ENCODE measurements at regions not wholly inside any gene's neighbourhood (a gene's known extent, or its start where the extent isn't known, plus 50 kb on each side); places are given as distances from the start of the nearest gene placed in this dataset.

DNA sequence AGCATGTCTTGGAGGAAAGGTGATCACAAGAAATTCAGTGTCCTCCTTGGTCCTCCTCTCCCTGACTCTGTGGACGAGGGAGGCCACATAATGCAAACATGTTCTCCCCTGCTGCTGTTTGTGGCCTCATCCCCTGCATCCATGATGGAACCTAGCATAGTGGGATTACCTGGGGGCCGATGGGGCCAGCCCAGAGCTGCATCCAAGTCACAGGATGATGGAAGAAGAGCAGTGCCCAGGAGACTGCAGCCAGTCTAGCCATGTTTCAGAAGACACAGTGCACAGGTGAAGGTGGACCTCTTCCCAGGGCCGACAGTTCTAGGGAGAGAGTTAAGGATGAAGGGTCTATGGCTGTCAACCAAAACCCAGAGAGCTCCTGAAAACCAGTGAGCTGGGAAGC is 213.6 kb upstream of the B3GAT1 start:
- no peak overlapping the region for H2AFZ ChIP-seq (ENCODE audit: low read length)
- TF ChIP-seq EZH2 (IDR thresholded peaks at IDR 0.05; ENCODE audit: borderline replicate concordance, low read length), result no peak
- TF ChIP-seq, protein P1, sequence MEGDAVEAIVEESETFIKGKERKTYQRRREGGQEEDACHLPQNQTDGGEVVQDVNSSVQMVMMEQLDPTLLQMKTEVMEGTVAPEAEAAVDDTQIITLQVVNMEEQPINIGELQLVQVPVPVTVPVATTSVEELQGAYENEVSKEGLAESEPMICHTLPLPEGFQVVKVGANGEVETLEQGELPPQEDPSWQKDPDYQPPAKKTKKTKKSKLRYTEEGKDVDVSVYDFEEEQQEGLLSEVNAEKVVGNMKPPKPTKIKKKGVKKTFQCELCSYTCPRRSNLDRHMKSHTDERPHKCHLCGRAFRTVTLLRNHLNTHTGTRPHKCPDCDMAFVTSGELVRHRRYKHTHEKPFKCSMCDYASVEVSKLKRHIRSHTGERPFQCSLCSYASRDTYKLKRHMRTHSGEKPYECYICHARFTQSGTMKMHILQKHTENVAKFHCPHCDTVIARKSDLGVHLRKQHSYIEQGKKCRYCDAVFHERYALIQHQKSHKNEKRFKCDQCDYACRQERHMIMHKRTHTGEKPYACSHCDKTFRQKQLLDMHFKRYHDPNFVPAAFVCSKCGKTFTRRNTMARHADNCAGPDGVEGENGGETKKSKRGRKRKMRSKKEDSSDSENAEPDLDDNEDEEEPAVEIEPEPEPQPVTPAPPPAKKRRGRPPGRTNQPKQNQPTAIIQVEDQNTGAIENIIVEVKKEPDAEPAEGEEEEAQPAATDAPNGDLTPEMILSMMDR (IDR thresholded peaks at IDR 0.05; ENCODE audit: low read length), result no peak
- H3K4me2 ChIP-seq (ENCODE audit: low read length), result no peak overlapping the region
- H3K4me1 ChIP-seq (ENCODE audit: insufficient read depth, low read length, severe bottlenecking), result no peaks in the 10 kb centered on the region
- no peaks in the 10 kb centered on the region for H3K9me2 ChIP-seq (ENCODE audit: low read depth, low read length)
- no peak overlapping the region for H3K9ac ChIP-seq (ENCODE audit: low read length)
- H4K20me1 ChIP-seq (ENCODE audit: insufficient read depth, low read length), result no peaks in the 10 kb centered on the region
- H3K27me3 ChIP-seq (ENCODE audit: insufficient read depth, low read length), result no peaks in the 10 kb centered on the region
- no peak overlapping the region for H3K27ac ChIP-seq (ENCODE audit: low read depth, low read length, poor library complexity, severe bottlenecking)
- no peaks in the 10 kb centered on the region for H3K9me3 ChIP-seq (ENCODE audit: low read length)
- H3K36me3 ChIP-seq (ENCODE audit: insufficient read depth, low read length), result no peaks in the 10 kb centered on the region
- no peaks in the 10 kb centered on the region for H3K79me2 ChIP-seq (ENCODE audit: insufficient read depth, low read length)
- H3K4me3 ChIP-seq (ENCODE audit: low read depth, low read length, poor library complexity, severe bottlenecking), result no peak overlapping the region
- no peaks in the 10 kb centered on the region for H3F3A ChIP-seq (ENCODE audit: insufficient read depth, low read length)

DNA sequence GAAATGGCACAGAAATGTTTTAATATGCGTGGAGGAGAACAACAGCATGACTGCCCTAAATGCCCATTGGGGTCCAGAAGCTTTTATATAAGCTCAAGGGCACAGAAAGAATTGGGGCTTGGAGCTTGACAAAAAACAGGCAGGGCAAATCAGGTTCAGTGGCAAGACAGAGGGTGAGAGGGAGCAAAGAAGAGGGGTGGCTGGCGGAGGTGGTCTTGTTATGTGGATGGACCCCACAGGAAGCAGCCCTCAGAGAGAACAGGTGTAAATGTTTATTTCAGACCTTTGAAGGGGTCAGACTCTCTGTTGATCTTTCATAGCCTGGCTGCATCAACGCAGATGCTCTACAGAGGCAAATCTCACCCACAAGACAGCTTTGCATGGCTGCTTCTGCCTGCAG is 213.1 kb upstream of the B3GAT1 start:
- H3K4me2 ChIP-seq (ENCODE audit: low read length), result no peak overlapping the region
- H4K20me1 ChIP-seq (ENCODE audit: insufficient read depth, low read length), result no peaks in the 10 kb centered on the region
- no peak overlapping the region for H3K9ac ChIP-seq (ENCODE audit: low read length)
- no peaks in the 10 kb centered on the region for H3K9me2 ChIP-seq (ENCODE audit: low read depth, low read length)
- H3K4me3 ChIP-seq (ENCODE audit: low read depth, low read length, poor library complexity, severe bottlenecking), result no peak overlapping the region
- TF ChIP-seq, protein P1 (IDR thresholded peaks at IDR 0.05; ENCODE audit: low read length), result no peak
- no peak for TF ChIP-seq EZH2 (IDR thresholded peaks at IDR 0.05; ENCODE audit: borderline replicate concordance, low read length)
- no peaks in the 10 kb centered on the region for H3K79me2 ChIP-seq (ENCODE audit: insufficient read depth, low read length)
- H3K4me1 ChIP-seq (ENCODE audit: insufficient read depth, low read length, severe bottlenecking), result no peaks in the 10 kb centered on the region
- no peaks in the 10 kb centered on the region for H3K9me3 ChIP-seq (ENCODE audit: low read length)
- H3K27me3 ChIP-seq (ENCODE audit: insufficient read depth, low read length), result no peaks in the 10 kb centered on the region
- H3K27ac ChIP-seq (ENCODE audit: low read depth, low read length, poor library complexity, severe bottlenecking), result no peak overlapping the region
- no peaks in the 10 kb centered on the region for H3F3A ChIP-seq (ENCODE audit: insufficient read depth, low read length)
- no peak overlapping the region for H2AFZ ChIP-seq (ENCODE audit: low read length)
- H3K36me3 ChIP-seq (ENCODE audit: insufficient read depth, low read length), result no peaks in the 10 kb centered on the region

DNA sequence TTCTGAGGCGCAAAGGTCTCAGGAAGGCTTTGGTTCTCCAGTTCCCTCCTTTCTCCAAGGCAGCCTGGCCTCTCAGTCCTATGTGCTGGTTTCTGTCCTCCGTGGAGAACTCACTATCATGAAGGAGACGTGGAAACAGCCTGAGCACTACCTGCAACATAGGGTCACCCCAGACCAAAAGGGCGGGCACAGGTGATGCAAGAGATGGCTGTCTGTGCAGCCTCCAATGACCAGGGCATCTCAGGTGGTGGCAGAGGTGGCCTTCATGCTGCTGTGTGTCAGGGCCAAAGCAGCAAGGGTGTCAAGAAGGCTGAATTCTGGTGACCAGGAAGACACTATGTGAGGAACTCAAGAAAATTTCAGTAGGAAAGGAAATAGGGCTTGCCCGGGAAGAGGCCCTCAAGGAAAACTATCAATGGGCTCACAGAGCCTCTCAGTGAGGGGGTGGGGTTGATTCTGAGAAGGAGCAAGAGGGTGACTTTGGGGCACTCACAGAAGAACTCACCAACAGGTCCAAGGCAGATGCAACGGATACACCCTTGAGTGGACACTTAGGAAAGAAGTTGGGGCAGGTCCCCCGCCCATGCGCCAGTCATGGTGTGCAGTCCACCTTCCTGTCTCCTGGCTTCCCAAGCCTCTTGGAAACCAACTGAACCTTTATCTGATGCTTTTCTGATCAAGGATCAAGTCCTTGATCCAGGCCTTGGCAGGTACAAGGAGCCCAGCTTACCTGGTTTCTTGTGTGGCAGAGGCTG is 212.3 kb upstream of the B3GAT1 start:
- Histone ChIP-seq H3K27me3 (ENCODE audit: insufficient read depth, low read length) (no peaks in the 10 kb centered on the region), H3K79me2 (ENCODE audit: insufficient read depth, low read length) (no peaks in the 10 kb centered on the region), H3K4me2 (ENCODE audit: low read length) (no peak overlapping the region), H3K9me3 (ENCODE audit: low read length) (no peaks in the 10 kb centered on the region), H4K20me1 (ENCODE audit: insufficient read depth, low read length) (no peaks in the 10 kb centered on the region), H2AFZ (ENCODE audit: low read length) (no peak overlapping the region), H3K4me3 (ENCODE audit: low read depth, low read length, poor library complexity, severe bottlenecking) (no peak overlapping the region), H3K9me2 (ENCODE audit: low read depth, low read length) (no peaks in the 10 kb centered on the region), H3K9ac (ENCODE audit: low read length) (no peak overlapping the region), H3F3A (ENCODE audit: insufficient read depth, low read length) (no peaks in the 10 kb centered on the region), H3K27ac (ENCODE audit: low read depth, low read length, poor library complexity, severe bottlenecking) (no peak overlapping the region), H3K4me1 (ENCODE audit: insufficient read depth, low read length, severe bottlenecking) (no peaks in the 10 kb centered on the region), H3K36me3 (ENCODE audit: insufficient read depth, low read length) (no peaks in the 10 kb centered on the region)
- TF ChIP-seq, protein P1 (IDR thresholded peaks at IDR 0.05; ENCODE audit: low read length), result no peak
- no peak for TF ChIP-seq EZH2 (IDR thresholded peaks at IDR 0.05; ENCODE audit: borderline replicate concordance, low read length)

All from OCI-LY1 (cell line).